Vagina (tissue), 2 donors: ENCODE measurements at regions not wholly inside any gene's neighbourhood (a gene's known extent, or its start where the extent isn't known, plus 50 kb on each side); places are given as distances from the start of the nearest gene placed in this dataset.

Experiments
- DNase-seq, 2 donors: peaks; one replicate each; pipeline ENCODE4 v3.0.0-alpha.2; 2017; ENCODE audit errors: extremely low spot score in 2 of 2
- H3K27ac ChIP-seq: fragments of 200-600 bp; sonication (generic); one replicate; pipeline ENCODE4 v1.5.1; 2019
- H3K27me3 ChIP-seq: fragments of 200-600 bp; sonication (generic); one replicate; pipeline ENCODE4 v1.5.1; 2019
- H3K36me3 ChIP-seq, 2 donors: fragments of 200-600 bp; sonication (generic); one replicate each; pipeline ENCODE4 v1.5.1; 2017 to 2019
- H3K4me1 ChIP-seq: fragments of 200-600 bp; sonication (generic); one replicate; pipeline ENCODE4 v1.5.1; 2019
- H3K4me3 ChIP-seq, 2 donors: fragments of 200-600 bp; sonication (generic); 1 replicate in 1 of 2; 2 replicates in 1 of 2; pipeline ENCODE4 v1.5.1; 2016 to 2019
- H3K9me3 ChIP-seq: fragments of 200-600 bp; sonication (generic); one replicate; pipeline ENCODE4 v1.5.1; 2019
- POLR2A ChIP-seq, 2 donors: fragments of 450-650 bp; IDR thresholded peaks; one replicate each; pipeline ENCODE4 v1.6.1; 2017; ENCODE audit warnings: antibody characterized with exemption in 2 of 2, mild to moderate bottlenecking in 2 of 2, moderate library complexity in 2 of 2
- POLR2AphosphoS5 ChIP-seq, 2 donors: sonication (generic); formaldehyde crosslinking; IDR thresholded peaks; one replicate each; pipeline ENCODE4 v1.9.0; 2017; ENCODE audit warnings: antibody characterized with exemption in 2 of 2, mild to moderate bottlenecking in 2 of 2, low read depth in 1 of 2; ENCODE audit not compliant: insufficient read depth in 1 of 2
- intact Hi-C: fragments of 100-400 bp; cut with DNase I; formaldehyde crosslinking; loops from one replicate; pipeline ENCODE4 v1.15.1; 2023
- TF ChIP-seq, protein P1 (sequence below), 3 experiments: fragments of 450-650 bp in 2 of 3; fragments of 200-600 bp in 1 of 3; sonication (generic) in 1 of 3; IDR thresholded peaks; one replicate each; pipeline ENCODE4 v1.5.1; 2017 to 2019; ENCODE audit warnings: antibody characterized with exemption in 3 of 3, mild to moderate bottlenecking in 2 of 3, moderate library complexity in 2 of 3

DNA sequence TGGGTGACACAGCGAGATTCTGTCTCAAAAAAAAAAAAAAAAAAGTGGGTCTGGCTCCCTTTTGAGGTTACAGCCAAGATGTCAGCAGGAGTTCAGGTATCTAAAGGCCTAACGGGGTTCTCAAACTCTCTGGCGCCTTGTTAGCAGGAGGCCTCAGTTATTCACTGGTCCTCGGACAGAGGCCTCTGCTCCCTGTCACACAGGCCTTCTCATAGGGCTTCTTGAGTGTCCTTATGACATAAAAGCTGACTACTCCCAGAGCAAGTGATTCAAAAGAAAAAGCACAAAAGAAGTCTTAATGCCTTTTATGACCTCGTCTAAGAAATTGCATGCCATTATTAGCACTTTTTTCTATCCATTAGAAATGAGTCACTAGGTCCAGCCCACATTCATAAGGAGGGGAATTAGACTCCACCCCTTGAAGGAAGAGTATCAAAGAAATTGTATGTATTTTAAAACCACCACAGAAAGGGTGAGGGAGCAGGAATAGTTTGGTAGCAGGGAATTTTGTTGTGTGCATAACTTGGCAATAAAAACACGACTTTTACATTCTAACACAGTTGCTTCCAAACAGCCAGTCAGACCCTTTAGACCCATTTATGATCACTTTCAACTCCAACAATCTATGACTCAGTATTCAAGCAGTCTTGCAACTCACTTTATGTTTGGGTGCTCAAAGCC lies 90.3 kb downstream of the MEX3B start:
- Histone ChIP-seq H3K4me1 (no peaks in the 10 kb centered on the region), H3K27me3 (no peaks in the 10 kb centered on the region), H3K4me3 (no peak overlapping the region), H3K27ac (no peak overlapping the region), H3K36me3 (no peaks in the 10 kb centered on the region), H3K9me3 (no peaks in the 10 kb centered on the region)
- TF ChIP-seq POLR2A (IDR thresholded peaks at IDR 0.05): no peak
- DNase-seq: no peak
- intact Hi-C loops: no loop called here

DNA sequence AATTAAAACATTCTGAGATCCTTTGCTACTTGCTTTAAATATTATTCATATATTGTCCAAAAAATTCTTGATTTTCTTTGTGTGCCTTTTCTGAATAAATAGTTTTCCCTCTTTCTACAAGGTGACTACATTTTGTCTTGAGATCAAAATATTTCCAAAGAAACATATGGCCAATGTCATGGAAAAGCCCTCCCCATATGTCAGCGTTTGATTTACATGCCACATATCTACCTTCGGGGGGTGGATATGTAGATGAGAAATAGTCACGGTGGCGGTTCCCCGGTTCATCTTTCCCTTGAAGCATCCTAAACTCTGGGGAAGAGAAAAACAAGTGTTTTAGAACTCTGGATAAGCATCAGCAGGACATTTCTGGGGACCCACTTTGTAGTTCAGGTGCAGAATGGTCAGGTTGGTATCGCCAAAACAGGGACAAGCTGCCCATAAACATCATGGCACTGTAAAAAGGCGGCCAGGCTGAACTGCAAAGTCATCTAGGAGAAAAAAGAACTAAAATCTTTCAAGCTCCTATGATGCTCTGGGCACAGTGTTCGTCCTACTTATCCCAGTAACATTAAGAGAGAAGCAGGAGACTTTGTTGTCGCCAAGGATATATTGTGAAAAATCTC lies 91.5 kb downstream of the MEX3B start:
- Histone ChIP-seq H3K4me3 (no peak overlapping the region), H3K9me3 (no peaks in the 10 kb centered on the region), H3K27ac (no peak overlapping the region), H3K27me3 (no peaks in the 10 kb centered on the region), H3K36me3 (no peaks in the 10 kb centered on the region), H3K4me1 (peaks cover 9% of the 10 kb centered on the region)
- TF ChIP-seq, protein P1, sequence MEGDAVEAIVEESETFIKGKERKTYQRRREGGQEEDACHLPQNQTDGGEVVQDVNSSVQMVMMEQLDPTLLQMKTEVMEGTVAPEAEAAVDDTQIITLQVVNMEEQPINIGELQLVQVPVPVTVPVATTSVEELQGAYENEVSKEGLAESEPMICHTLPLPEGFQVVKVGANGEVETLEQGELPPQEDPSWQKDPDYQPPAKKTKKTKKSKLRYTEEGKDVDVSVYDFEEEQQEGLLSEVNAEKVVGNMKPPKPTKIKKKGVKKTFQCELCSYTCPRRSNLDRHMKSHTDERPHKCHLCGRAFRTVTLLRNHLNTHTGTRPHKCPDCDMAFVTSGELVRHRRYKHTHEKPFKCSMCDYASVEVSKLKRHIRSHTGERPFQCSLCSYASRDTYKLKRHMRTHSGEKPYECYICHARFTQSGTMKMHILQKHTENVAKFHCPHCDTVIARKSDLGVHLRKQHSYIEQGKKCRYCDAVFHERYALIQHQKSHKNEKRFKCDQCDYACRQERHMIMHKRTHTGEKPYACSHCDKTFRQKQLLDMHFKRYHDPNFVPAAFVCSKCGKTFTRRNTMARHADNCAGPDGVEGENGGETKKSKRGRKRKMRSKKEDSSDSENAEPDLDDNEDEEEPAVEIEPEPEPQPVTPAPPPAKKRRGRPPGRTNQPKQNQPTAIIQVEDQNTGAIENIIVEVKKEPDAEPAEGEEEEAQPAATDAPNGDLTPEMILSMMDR (IDR thresholded peaks at IDR 0.05): no peak
- TF ChIP-seq POLR2A (IDR thresholded peaks at IDR 0.05) (no peak), POLR2AphosphoS5 (IDR thresholded peaks at IDR 0.05; ENCODE audit: insufficient read depth in 1 of 2, low read depth in 1 of 2) (no peak)
- intact Hi-C loops: no loop called here
- no peak for DNase-seq

DNA sequence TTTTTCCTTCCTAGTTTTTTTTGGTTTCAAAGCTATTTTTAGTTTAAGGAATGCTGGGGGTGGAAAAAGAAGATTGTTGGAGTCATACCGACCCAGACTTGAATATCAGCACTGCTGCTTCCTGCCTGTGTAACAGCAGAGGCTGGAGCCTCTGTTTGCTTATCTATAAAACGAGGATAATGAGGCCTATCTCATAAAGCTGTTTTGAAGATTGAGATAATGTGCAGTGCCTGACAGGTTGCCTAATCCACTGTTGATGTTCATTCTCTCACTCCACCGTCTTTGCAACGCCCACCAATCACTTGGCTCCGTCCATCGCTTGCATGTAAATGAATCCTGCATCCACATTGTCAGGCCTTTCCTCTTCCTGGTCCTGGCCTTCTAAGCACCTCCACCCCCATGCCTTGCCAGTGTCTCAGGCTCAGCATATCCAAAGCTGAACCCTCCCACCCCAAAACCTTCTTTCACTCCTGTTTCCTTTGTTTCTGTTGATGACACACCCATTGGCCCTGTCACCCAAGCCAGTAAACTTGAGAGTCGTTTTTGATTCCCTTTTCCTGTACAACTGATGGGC lies 94.9 kb downstream of the MEX3B start:
- H3K4me1 ChIP-seq: peaks cover 9% of the 10 kb centered on the region
- DNase-seq: no peak
- no peaks in the 10 kb centered on the region for H3K9me3 ChIP-seq
- TF ChIP-seq POLR2AphosphoS5 (IDR thresholded peaks at IDR 0.05; ENCODE audit: insufficient read depth in 1 of 2, low read depth in 1 of 2): no peak
- TF ChIP-seq POLR2A (IDR thresholded peaks at IDR 0.05): no peak
- TF ChIP-seq, protein P1 (IDR thresholded peaks at IDR 0.05): no peak
- no peak overlapping the region for H3K4me3 ChIP-seq
- H3K27ac ChIP-seq: no peak overlapping the region
- intact Hi-C loops: no loop called here
- H3K27me3 ChIP-seq: no peaks in the 10 kb centered on the region
- no peaks in the 10 kb centered on the region for H3K36me3 ChIP-seq

DNA sequence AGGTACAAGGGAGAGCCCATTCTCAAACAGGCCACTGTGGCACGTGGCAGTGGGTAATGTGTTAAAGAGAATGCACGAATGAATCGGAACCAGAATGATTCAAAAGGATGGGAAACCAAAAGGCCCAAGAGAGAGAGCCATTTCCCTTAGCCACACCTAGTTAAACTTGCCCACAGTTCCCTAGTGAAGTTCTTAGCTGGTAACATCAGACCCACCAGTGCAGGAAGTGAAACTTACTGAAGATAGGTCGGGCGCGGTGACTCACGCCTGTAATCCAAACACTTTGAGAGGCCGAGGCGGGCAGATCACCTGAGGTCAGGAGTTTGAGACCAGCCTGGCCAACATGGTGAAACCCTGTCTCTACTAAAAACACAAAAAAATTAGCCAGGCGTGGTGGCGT lies 97.1 kb downstream of the MEX3B start:
- Histone ChIP-seq H3K36me3 (no peaks in the 10 kb centered on the region), H3K4me3 (no peak overlapping the region), H3K27me3 (no peaks in the 10 kb centered on the region), H3K4me1 (peaks cover 9% of the 10 kb centered on the region), H3K27ac (no peak overlapping the region), H3K9me3 (no peaks in the 10 kb centered on the region)
- no peak for DNase-seq
- intact Hi-C loops: no loop called here
- TF ChIP-seq, protein P1 (IDR thresholded peaks at IDR 0.05): no peak
- TF ChIP-seq POLR2A (IDR thresholded peaks at IDR 0.05): no peak

DNA sequence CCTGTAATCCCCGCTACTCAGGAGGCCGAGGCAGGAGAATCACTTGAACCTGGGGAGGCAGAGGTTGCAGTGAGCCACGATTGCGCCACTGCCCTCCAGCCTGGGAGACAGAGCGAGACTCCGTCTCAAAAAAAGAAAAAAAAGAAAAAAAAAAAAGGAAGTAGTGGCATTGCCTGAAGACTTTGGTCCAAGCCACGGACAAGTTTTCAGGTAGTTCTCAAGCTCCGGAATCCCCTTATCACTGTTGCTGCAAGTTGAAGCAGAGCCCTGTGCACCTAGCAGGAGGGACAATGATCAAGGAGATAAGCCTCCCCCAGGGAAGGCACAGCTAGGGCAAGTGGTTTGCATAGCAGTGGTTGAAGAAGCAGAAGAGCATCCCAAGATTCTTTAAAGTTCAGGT lies 97.6 kb downstream of the MEX3B start:
- H3K27me3 ChIP-seq: no peaks in the 10 kb centered on the region
- no peak overlapping the region for H3K27ac ChIP-seq
- peaks cover 9% of the 10 kb centered on the region for H3K4me1 ChIP-seq
- H3K4me3 ChIP-seq: no peak overlapping the region
- TF ChIP-seq POLR2AphosphoS5 (IDR thresholded peaks at IDR 0.05; ENCODE audit: insufficient read depth in 1 of 2, low read depth in 1 of 2) (no peak), POLR2A (IDR thresholded peaks at IDR 0.05) (no peak)
- TF ChIP-seq, protein P1 (IDR thresholded peaks at IDR 0.05): no peak
- H3K36me3 ChIP-seq: no peaks in the 10 kb centered on the region
- intact Hi-C loops: no loop called here
- DNase-seq: no peak
- H3K9me3 ChIP-seq: no peaks in the 10 kb centered on the region
